GM12864 (cell line): ENCODE measurements at regions not wholly inside any gene's neighbourhood (a gene's known extent, or its start where the extent isn't known, plus 50 kb on each side); places are given as distances from the start of the nearest gene placed in this dataset.

Source experiments
- DNase-seq: peaks from one replicate; pipeline ENCODE4 v3.0.0-alpha.2; 2011; ENCODE audit warnings: low read depth
- H3K4me3 ChIP-seq: 2 replicates; pipeline ENCODE4 v1.5.1; 2011; ENCODE audit warnings: mild to moderate bottlenecking, low read depth, low read length, control low read depth
- TF ChIP-seq, protein P1 (sequence below): IDR thresholded peaks from 2 replicates; pipeline ENCODE4 v1.5.1; 2011; ENCODE audit warnings: low read depth, mild to moderate bottlenecking, moderate library complexity, low read length, control low read depth, inconsistent platforms; ENCODE audit errors: missing control alignments

DNA sequence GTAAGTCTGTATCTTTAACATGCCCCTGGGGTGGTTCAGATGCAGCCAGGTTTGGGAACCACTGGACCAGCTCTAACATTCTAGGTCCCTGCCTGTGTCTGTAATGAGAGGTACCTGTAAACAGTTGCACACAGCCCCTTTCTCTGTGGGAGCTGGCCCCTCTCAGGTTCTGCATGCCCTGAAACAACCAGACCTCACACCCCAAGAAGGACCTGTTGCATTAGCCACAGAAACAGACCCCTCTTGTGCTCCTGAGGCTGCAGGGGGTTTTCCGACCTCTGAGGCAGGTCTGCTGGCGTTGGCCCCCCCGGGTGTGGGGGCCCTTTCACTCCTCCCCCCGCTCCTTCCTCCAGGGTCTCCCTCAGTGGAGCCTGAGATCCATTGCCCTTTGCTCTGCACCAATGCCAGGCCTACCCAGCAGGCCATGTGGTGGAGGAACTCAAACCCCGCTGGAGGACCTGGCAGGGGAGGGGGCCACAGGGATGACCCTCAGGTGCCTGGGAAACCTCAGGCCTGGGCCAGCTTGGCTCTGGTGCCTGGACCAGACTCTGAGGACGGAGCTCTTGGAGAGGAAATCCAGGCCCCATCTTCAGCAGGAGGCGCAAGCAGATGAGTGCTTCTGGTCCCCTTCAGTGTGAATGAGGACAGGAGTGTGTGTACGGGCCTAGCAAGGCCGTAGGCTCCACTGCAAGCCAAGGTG, 61.4 kb upstream of the PJA1 start:
- no peak overlapping the region for H3K4me3 ChIP-seq
- DNase-seq = no peak
- TF ChIP-seq, protein P1, sequence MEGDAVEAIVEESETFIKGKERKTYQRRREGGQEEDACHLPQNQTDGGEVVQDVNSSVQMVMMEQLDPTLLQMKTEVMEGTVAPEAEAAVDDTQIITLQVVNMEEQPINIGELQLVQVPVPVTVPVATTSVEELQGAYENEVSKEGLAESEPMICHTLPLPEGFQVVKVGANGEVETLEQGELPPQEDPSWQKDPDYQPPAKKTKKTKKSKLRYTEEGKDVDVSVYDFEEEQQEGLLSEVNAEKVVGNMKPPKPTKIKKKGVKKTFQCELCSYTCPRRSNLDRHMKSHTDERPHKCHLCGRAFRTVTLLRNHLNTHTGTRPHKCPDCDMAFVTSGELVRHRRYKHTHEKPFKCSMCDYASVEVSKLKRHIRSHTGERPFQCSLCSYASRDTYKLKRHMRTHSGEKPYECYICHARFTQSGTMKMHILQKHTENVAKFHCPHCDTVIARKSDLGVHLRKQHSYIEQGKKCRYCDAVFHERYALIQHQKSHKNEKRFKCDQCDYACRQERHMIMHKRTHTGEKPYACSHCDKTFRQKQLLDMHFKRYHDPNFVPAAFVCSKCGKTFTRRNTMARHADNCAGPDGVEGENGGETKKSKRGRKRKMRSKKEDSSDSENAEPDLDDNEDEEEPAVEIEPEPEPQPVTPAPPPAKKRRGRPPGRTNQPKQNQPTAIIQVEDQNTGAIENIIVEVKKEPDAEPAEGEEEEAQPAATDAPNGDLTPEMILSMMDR = no peak

DNA sequence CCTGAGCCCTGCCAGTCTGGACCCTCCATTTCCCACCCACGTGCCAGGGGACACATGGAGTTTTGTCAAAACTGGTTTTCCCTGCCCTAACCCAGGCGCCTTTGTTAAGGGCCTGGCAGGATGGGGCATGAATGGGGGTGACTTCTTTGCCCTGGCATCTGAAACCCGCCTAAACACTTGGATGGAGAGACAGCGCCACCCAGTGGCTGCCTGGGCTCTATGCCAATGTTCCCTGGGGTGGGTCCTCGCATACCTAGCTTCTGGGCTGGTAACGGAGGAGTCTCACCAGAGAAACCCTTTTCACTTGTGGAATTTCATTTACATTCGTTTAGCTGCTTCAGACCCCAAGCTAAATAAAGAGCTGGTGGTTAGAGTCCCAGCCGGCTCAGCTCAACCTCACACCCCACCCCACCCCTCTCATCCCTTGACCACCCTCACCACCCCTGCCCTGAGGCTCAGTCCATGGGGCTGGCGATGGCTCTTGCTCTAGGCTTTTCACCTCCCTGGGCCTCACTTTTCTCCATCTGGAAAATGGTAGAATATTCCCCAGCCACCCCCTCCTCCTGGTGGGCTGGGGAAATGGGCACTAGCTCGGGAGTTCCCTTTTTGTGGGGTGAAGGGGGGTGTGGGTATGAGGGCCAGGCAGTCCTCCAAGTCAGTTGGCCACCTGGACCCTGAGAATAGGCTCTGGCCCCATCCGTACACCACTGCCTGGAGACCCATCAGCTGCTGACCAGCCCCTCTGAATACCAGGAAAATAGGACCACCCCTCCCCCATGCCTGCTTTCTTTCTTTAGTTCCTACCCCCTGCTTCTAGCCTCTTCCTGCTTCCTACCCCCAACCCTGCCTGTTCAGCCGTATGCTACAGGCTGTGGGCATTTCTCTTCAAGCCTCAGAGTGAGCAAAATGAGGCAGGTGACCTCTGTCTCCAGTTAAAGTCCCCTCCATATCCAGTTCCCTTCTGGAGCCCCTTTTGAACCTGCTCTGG, 57.1 kb upstream of the PJA1 start:
- DNase-seq = no peak
- TF ChIP-seq, protein P1 = peak; percentile 68

DNA sequence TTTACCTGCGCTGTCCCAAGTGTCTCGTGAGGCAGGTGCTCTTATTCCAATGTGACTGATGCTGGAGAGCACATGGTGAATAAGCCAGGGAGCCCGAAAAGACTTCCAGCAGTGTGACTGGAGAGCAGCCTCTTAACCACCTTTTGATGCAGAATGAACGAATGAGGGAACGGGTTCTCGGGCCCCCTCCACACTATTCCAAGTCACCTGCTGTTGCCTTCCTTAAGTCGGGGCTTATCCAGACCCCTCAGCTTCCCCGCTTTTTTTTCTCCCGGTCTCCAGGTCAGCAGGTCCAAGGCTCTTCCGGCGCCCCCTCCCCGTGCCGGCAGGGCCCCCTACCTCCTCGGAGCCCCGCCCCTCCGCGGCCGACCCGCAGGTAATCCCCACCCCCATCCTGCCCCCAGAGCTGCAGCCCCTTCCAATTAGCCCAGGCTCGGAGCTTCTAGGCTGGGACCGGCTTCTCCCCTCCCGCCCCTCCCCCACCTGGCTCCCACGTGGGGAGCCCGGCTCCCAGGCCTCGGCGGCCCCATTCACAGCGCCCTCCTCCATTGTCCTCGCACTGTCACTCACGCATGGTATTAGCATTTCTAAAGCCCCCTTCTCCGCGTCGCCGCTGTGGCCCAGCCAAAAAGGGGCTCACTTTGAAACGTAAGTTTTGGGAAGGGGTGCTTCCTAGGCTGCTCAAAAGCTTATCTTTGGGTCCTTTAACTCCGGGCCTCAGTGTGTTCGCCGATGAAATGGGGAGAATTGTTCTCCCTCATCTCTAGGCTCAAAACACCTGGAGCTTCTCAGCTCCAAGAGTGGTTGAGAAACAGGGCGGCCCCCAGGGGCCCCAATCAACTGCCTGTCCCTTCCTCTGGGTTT, 56.2 kb upstream of the PJA1 start:
- H3K4me3 ChIP-seq = no peak overlapping the region
- TF ChIP-seq, protein P1 = no peak
- no peak for DNase-seq

More for the DNA sequence above, 57.1 kb upstream of the PJA1 start:
- no peak overlapping the region for H3K4me3 ChIP-seq

DNA sequence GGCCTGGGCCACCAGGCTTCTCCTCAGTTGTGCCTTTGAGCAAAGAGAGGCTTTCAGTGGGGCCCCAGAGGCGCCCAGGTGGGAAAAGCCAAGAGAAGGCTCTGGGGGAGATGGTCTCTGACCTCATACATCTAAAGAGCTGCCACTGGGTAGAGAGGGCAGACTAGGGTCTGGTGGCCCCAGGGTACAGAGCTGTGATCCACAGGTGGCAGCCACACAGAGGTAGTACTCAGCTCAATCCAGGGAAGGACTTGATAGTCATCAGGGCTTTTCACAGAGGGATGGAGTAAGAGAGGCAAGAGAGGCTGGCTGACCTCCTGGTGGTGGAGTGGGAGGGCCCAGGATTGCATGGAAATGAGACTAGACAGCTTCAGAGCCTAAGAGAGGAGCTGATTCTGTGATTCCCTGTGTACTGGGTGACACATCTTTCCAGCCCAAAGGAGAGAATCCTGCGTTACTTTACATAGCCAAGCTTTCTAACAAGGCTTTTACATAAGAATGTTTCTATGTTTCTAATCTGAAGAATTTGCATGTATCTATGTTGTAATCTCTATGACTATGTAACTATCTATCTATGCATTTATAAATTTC, 53.2 kb upstream of the PJA1 start:
- TF ChIP-seq, protein P1 = no peak

DNA sequence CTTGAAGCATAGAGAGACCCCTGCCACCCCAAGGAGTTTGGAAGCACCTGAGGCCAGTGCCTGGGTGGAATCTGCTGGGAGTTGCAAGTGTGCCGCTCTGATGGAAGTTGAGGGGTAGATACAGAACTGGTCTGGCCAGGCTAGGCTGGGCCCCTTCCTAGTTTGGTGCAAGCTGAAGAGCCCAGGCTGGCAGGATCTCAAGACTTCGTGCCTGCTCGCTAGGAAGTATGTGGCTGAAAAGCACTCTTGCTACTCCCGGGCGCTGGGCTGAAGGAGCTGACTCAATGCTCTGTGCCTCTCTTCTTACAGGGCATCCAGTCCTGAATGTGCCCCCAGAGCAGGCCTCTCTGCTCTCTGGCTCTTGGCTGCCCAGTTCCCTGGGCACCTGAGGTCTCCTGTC, 51.7 kb upstream of the PJA1 start:
- H3K4me3 ChIP-seq = no peak overlapping the region
- TF ChIP-seq, protein P1 = no peak
- no peak for DNase-seq

More for the DNA sequence above, 53.2 kb upstream of the PJA1 start:
- H3K4me3 ChIP-seq = no peak overlapping the region
- DNase-seq = no peak

DNA sequence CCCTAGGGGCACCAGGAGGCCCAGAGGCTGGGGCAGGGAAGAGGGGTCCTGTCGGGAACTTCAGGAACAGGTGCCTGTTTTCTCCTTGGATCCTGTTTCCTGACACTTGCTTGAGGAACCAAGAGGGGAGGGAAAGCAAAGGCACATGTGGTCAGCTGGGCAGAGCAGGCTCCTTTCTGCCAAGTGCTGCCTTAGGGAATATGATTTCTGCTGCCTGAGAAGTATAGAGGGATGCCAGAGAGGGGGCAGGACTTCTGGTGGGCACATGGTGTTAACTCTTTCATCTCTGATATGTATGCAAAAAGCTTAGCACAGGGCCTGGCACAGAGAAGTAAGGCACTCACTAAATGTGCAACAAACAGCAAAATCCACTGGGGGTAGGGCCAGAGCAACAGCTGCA, 51.2 kb upstream of the PJA1 start:
- no peak for DNase-seq
- TF ChIP-seq, protein P1 = no peak

More for the DNA sequence above, 51.2 kb upstream of the PJA1 start:
- no peak overlapping the region for H3K4me3 ChIP-seq
